HL-60 (cell line): ENCODE measurements at regions not wholly inside any gene's neighbourhood (a gene's known extent, or its start where the extent isn't known, plus 50 kb on each side); places are given as distances from the start of the nearest gene placed in this dataset.

Experiments
- POLR2AphosphoS5 ChIP-seq: IDR thresholded peaks from 2 replicates; pipeline ENCODE4 v1.6.1; 2012; ENCODE audit warnings: low read depth
- SPI1 ChIP-seq: IDR thresholded peaks from 2 replicates; pipeline ENCODE4 v1.6.1; 2012; ENCODE audit warnings: low read depth, mild to moderate bottlenecking, borderline replicate concordance

DNA sequence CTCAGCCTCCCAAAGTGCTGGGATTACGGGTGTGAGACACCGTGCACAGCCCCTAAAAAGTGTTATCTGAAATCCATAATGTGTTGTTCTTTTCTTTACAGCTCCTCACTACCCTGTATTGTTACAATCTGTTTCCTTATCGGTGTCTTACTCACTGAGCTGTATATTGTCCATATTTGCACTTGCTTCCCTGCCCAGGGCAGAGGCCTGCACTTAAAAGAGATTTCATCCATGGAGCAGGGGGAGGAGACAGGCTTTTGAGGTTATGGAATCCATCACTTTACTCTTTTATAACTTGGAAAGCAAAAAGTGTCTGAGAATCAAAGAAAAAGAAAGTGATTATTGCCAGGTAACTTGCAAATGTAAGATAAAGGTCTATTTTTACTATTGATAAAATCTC is 251.0 kb downstream of the DIO2 start:
- TF ChIP-seq POLR2AphosphoS5 (no peak), SPI1 (no peak)
